HCT116 (cell line): ENCODE measurements at regions not wholly inside any gene's neighbourhood (a gene's known extent, or its start where the extent isn't known, plus 50 kb on each side); places are given as distances from the start of the nearest gene placed in this dataset.

Experiments used
- CTCF ChIP-seq, 3 experiments: fragments of 200-600 bp in 1 of 3; sonication (generic) in 1 of 3; IDR thresholded peaks in 2 of 3; conservative IDR thresholded peaks in 1 of 3; 2 replicates each; pipeline ENCODE4 v1.5.1; 2012 to 2017; ENCODE audit warnings: low read depth in 2 of 3, low read length in 2 of 3, antibody characterized with exemption in 1 of 3, borderline replicate concordance in 1 of 3, control low read depth in 1 of 3, mild to moderate bottlenecking in 1 of 3, mixed read lengths in 1 of 3, mixed run types in 1 of 3, moderate library complexity in 1 of 3; ENCODE audit not compliant: insufficient read depth in 1 of 3
- EGR1 ChIP-seq: IDR thresholded peaks from 2 replicates; pipeline ENCODE4 v1.6.1; 2012; ENCODE audit warnings: low read depth
- EZH2 ChIP-seq: fragments of 200-600 bp; sonication (generic); IDR thresholded peaks from 2 replicates; pipeline ENCODE4 v1.6.1; 2017; ENCODE audit warnings: antibody characterized with exemption, mixed run types
- JUND ChIP-seq: IDR thresholded peaks from 2 replicates; pipeline ENCODE4 v1.6.1; 2012
- MAX ChIP-seq: IDR thresholded peaks from 2 replicates; pipeline ENCODE4 v1.6.1; 2012
- POLR2A ChIP-seq: IDR thresholded peaks from 2 replicates; pipeline ENCODE4 v1.7.0; 2011; ENCODE audit warnings: borderline replicate concordance; ENCODE audit not compliant: insufficient read depth, insufficient read length; ENCODE audit errors: extremely low read depth
- POLR2AphosphoS5 ChIP-seq: IDR thresholded peaks from 2 replicates; pipeline ENCODE4 v1.6.1; 2011; ENCODE audit warnings: mild to moderate bottlenecking, low read depth, low read length, moderate library complexity
- RAD21 ChIP-seq: IDR thresholded peaks from 2 replicates; pipeline ENCODE4 v1.6.1; 2012; ENCODE audit warnings: low read depth, mild to moderate bottlenecking
- REST ChIP-seq: IDR thresholded peaks from 2 replicates; pipeline ENCODE4 v1.6.1; 2012; ENCODE audit warnings: low read depth
- SIN3A ChIP-seq: IDR thresholded peaks from 2 replicates; pipeline ENCODE4 v1.6.1; 2012; ENCODE audit warnings: low read depth
- SRF ChIP-seq: IDR thresholded peaks from 2 replicates; pipeline ENCODE4 v1.6.1; 2012; ENCODE audit warnings: low read depth
- TCF7L2 ChIP-seq: IDR thresholded peaks from 2 replicates; pipeline ENCODE4 v1.7.0; 2011; ENCODE audit warnings: borderline replicate concordance, inconsistent platforms; ENCODE audit not compliant: insufficient read depth, insufficient read length; ENCODE audit errors: extremely low read depth
- YY1 ChIP-seq: IDR thresholded peaks from 2 replicates; pipeline ENCODE4 v1.6.1; 2011; ENCODE audit warnings: low read length, low read depth, moderate library complexity, mild to moderate bottlenecking; ENCODE audit not compliant: insufficient replicate concordance; ENCODE audit errors: extremely low read depth

- TF ChIP-seq CTCF (IDR thresholded peaks at IDR 0.05 in 2 of 3, conservative IDR thresholded peaks at IDR 0.05 in 1 of 3; ENCODE audit: borderline replicate concordance in 1 of 3, insufficient read depth in 1 of 3, low read depth in 2 of 3, low read length in 2 of 3) (no peak), RAD21 (no peak), POLR2A (no peak), JUND (no peak), EGR1 (no peak), TCF7L2 (no peak), YY1 (no peak), SRF (no peak), SIN3A (no peak), EZH2 (no peak), MAX (no peak), REST (no peak), POLR2AphosphoS5 (no peak)
These were observed 94.0 kb downstream of the RCN1 start for GRCh38 chr11:32184723-32185376.
